ENCODE measurements at regions not wholly inside any gene's neighbourhood (a gene's known extent, or its start where the extent isn't known, plus 50 kb on each side); places are given as distances from the start of the nearest gene placed in this dataset.

DNA sequence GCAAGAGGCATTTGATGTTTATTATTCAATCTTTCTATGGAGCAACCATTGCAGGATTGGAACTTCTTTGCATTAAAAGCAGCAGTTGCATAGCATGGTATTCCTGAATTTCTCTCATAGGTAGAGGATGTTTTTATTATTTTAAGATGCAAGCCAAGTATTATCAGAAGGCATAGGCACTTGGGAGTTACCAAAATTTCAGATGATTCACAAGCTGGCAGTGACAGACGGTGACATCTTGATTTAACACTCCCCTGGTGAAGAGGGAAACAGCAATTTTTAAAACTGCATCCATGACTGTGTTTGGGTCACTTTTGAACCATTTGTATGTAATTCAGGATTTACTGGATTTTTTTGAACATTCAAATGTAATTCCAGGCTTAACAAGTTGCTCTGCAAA lies 654.3 kb downstream of the SLC4A3 start:
- no peak for TF ChIP-seq POLR2A (IDR thresholded peaks at IDR 0.05)
- TF ChIP-seq, protein P1, sequence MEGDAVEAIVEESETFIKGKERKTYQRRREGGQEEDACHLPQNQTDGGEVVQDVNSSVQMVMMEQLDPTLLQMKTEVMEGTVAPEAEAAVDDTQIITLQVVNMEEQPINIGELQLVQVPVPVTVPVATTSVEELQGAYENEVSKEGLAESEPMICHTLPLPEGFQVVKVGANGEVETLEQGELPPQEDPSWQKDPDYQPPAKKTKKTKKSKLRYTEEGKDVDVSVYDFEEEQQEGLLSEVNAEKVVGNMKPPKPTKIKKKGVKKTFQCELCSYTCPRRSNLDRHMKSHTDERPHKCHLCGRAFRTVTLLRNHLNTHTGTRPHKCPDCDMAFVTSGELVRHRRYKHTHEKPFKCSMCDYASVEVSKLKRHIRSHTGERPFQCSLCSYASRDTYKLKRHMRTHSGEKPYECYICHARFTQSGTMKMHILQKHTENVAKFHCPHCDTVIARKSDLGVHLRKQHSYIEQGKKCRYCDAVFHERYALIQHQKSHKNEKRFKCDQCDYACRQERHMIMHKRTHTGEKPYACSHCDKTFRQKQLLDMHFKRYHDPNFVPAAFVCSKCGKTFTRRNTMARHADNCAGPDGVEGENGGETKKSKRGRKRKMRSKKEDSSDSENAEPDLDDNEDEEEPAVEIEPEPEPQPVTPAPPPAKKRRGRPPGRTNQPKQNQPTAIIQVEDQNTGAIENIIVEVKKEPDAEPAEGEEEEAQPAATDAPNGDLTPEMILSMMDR (IDR thresholded peaks at IDR 0.05) = no peak
- TF ChIP-seq EP300 (IDR thresholded peaks at IDR 0.05; ENCODE audit: low read depth) = no peak

Data from transverse colon (tissue), 3 donors.